ENCODE measurements at regions not wholly inside any gene's neighbourhood (a gene's known extent, or its start where the extent isn't known, plus 50 kb on each side); places are given as distances from the start of the nearest gene placed in this dataset.
A peak's percentile ranks its signal among the peaks of the same experiment; 100 is the strongest.
"Not testable (repeated sequence)": the region's sequence is repeated elsewhere in the genome, so short reads cannot be mapped to it uniquely, and the experiment has no call there.

- no peak for DNase-seq (ENCODE audit: low spot score)
Measured at GRCh38 chr6:155544677-155545076, 89.0 kb upstream of the NOX3 start.

- no peak for DNase-seq (ENCODE audit: low spot score)
Measured at GRCh38 chr6:155543166-155543847, 87.7 kb upstream of the NOX3 start.

GRCh38 chr6:155542036-155542435, 86.4 kb upstream of the NOX3 start:
- DNase-seq (ENCODE audit: low spot score): no peak

- no peak for DNase-seq (ENCODE audit: low spot score)
Measured at GRCh38 chr6:155538708-155539390, 83.2 kb upstream of the NOX3 start.

GRCh38 chr6:155534678-155535077, 79.0 kb upstream of the NOX3 start:
- no peak for DNase-seq (ENCODE audit: low spot score)

GRCh38 chr6:155530219-155530834, 74.7 kb upstream of the NOX3 start:
- peak; percentile 38 for DNase-seq (ENCODE audit: low spot score)

GRCh38 chr6:155529814-155530213, 74.2 kb upstream of the NOX3 start:
- DNase-seq (ENCODE audit: low spot score): not testable (repeated sequence)

GRCh38 chr6:155528982-155529453, 73.4 kb upstream of the NOX3 start:
- peak; percentile 6 for DNase-seq (ENCODE audit: low spot score)

- DNase-seq (ENCODE audit: low spot score): no peak
Measured at GRCh38 chr6:155528335-155528734, 72.7 kb upstream of the NOX3 start.

- no peak for DNase-seq (ENCODE audit: low spot score)
Measured at GRCh38 chr6:155527443-155527842, 71.8 kb upstream of the NOX3 start.

GRCh38 chr6:155523821-155524651, 68.4 kb upstream of the NOX3 start:
- peak; percentile 9 for DNase-seq (ENCODE audit: low spot score)

GRCh38 chr6:155521719-155522118, 66.1 kb upstream of the NOX3 start:
- no peak for DNase-seq (ENCODE audit: low spot score)

GRCh38 chr6:155520078-155520477, 64.4 kb upstream of the NOX3 start:
- no peak for DNase-seq (ENCODE audit: low spot score)

GRCh38 chr6:155519176-155519738, 63.6 kb upstream of the NOX3 start:
- DNase-seq (ENCODE audit: low spot score): no peak

- DNase-seq (ENCODE audit: low spot score): no peak
Measured at GRCh38 chr6:155517294-155517693, 61.7 kb upstream of the NOX3 start.

- DNase-seq (ENCODE audit: low spot score): no peak
Measured at GRCh38 chr6:155510879-155511278, 55.2 kb upstream of the NOX3 start.

GRCh38 chr6:155509743-155510475, 54.3 kb upstream of the NOX3 start:
- no peak for DNase-seq (ENCODE audit: low spot score)

- DNase-seq (ENCODE audit: low spot score): no peak
Measured at GRCh38 chr6:155505608-155505989, 50.0 kb upstream of the NOX3 start.
